ENCODE measurements at regions not wholly inside any gene's neighbourhood (a gene's known extent, or its start where the extent isn't known, plus 50 kb on each side); places are given as distances from the start of the nearest gene placed in this dataset.

DNA sequence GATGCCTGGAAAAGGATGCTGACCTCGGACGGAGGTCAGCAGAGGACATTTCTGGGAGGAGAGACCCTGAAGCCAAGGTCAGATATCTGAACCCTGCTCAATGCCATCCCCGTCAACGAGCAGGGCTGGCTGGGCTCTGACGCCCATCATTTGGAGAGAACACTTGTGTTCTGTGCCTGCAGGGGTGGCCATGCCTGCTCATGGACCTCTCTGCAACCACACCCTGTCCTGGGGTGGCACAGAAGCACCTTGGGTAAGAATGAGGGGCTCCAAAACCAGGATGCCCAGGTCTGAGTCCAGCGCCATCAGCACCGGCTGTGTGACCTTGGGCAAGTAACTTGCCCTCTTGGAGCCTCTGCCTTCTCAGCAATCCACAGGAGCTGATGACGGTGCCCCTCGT, 293.7 kb upstream of the FOXF1 start:
- no peak for TF ChIP-seq CTCF (IDR thresholded peaks at IDR 0.05)
- TF ChIP-seq POLR2A (IDR thresholded peaks at IDR 0.05) = no peak
